DOHH2 (cell line): ENCODE measurements at regions not wholly inside any gene's neighbourhood (a gene's known extent, or its start where the extent isn't known, plus 50 kb on each side); places are given as distances from the start of the nearest gene placed in this dataset.

ENCODE experiments used
- CTCF ChIP-seq: fragments of 200-600 bp; sonication (generic); IDR thresholded peaks from one replicate; pipeline ENCODE4 v1.5.1; 2014; ENCODE audit warnings: antibody characterized with exemption, mild to moderate bottlenecking, low read depth, low read length; ENCODE audit not compliant: poor library complexity, severe bottlenecking
- EZH2phosphoT487 ChIP-seq: fragments of 200-600 bp; sonication (generic); IDR thresholded peaks from 2 replicates; pipeline ENCODE4 v1.6.1; 2017; ENCODE audit warnings: borderline replicate concordance, mild to moderate bottlenecking, antibody characterized with exemption, low read length, moderate library complexity, mixed read lengths

- TF ChIP-seq CTCF (no peak), EZH2phosphoT487 (no peak)
These were observed 116.3 kb upstream of the ITGA4 start for GRCh38 chr2:181340891-181341290.
